IMR-90 (cell line): ENCODE measurements at regions not wholly inside any gene's neighbourhood (a gene's known extent, or its start where the extent isn't known, plus 50 kb on each side); places are given as distances from the start of the nearest gene placed in this dataset.
"Not testable (repeated sequence)": the region's sequence is repeated elsewhere in the genome, so short reads cannot be mapped to it uniquely, and the experiment has no call there.

ENCODE experiments used
- ATAC-seq: fragments of 200-7000 bp; cut with Tn5 transposase; 2 replicates; pipeline ENCODE4 v1.9.1; 2020; ENCODE audit warnings: low read depth, mild to moderate bottlenecking, moderate library complexity
- BruUV-seq: library from RNA; stranded (reverse); fragments of 400-500 nt; replicated peaks from 2 replicates; lab custom pipeline; 2021; lab: Mats Ljungman, UMichigan
- CTCF ChIA-PET: fragments of 300-600 bp; formaldehyde crosslinking; extraction: SDS; loops from one replicate; lab custom pipeline; 2021; ENCODE audit warnings: antibody characterized with exemption; lab: Yijun Ruan, JAX
- POLR2A ChIA-PET: fragments of 300-600 bp; sonication (Branson Sonifier 250); formaldehyde crosslinking; loops from one replicate; lab custom pipeline; 2022; ENCODE audit warnings: antibody characterized with exemption; ENCODE audit not compliant: unreplicated experiment; lab: Charles Lee
- DNase-seq: peaks from one replicate; pipeline ENCODE4 v3.0.0; 2013
- H2AFZ ChIP-seq: replicated peaks from 2 replicates; pipeline ENCODE3; 2013; ENCODE audit warnings: low read length, mild to moderate bottlenecking; ENCODE audit not compliant: poor library complexity
- H2AK5ac ChIP-seq: 2 replicates; pipeline ENCODE4 v1.6.1; 2013; ENCODE audit warnings: low read depth, low read length, inconsistent platforms
- H2AK9ac ChIP-seq: replicated peaks from 2 replicates; pipeline ENCODE3; 2013; ENCODE audit warnings: mild to moderate bottlenecking, low read depth, low read length, moderate library complexity; ENCODE audit not compliant: poor library complexity
- H2BK120ac ChIP-seq: 2 replicates; pipeline ENCODE4 v1.6.1; 2013; ENCODE audit warnings: low read depth, low read length, inconsistent platforms
- H2BK15ac ChIP-seq: 3 replicates; pipeline ENCODE4 v1.6.1; 2013; ENCODE audit warnings: low read depth, low read length, inconsistent platforms
- H2BK20ac ChIP-seq: 2 replicates; pipeline ENCODE4 v1.6.1; 2013; ENCODE audit warnings: low read depth, mild to moderate bottlenecking, inconsistent platforms, low read length, moderate library complexity
- H2BK5ac ChIP-seq: 2 replicates; pipeline ENCODE4 v1.6.1; 2013; ENCODE audit warnings: mild to moderate bottlenecking, low read depth, low read length, inconsistent platforms; ENCODE audit not compliant: poor library complexity, severe bottlenecking
- H3K14ac ChIP-seq: replicated peaks from 2 replicates; pipeline ENCODE4 v1.6.1; 2013; ENCODE audit warnings: low read depth, low read length, inconsistent platforms
- H3K18ac ChIP-seq: 2 replicates; pipeline ENCODE4 v1.6.1; 2013; ENCODE audit warnings: low read depth, low read length, control low read depth
- H3K23ac ChIP-seq: 2 replicates; pipeline ENCODE4 v1.6.1; 2013; ENCODE audit warnings: low read depth, low read length, inconsistent platforms
- H3K27ac ChIP-seq: 2 replicates; pipeline ENCODE4 v1.5.1; 2013; ENCODE audit warnings: mild to moderate bottlenecking, control low read depth, low read length; ENCODE audit not compliant: insufficient read depth
- H3K27me3 ChIP-seq: 2 replicates; pipeline ENCODE4 v1.6.1; 2013; ENCODE audit warnings: low read length; ENCODE audit not compliant: control insufficient read depth, insufficient read depth
- H3K36me3 ChIP-seq: 2 replicates; pipeline ENCODE4 v1.6.1; 2013; ENCODE audit warnings: low read length, mixed read lengths; ENCODE audit not compliant: control insufficient read depth, insufficient read depth
- H3K4ac ChIP-seq: 2 replicates; pipeline ENCODE4 v1.6.1; 2013; ENCODE audit warnings: low read depth, low read length, inconsistent platforms
- H3K4me1 ChIP-seq: 2 replicates; pipeline ENCODE4 v1.6.1; 2013; ENCODE audit warnings: low read length, mixed read lengths; ENCODE audit not compliant: control insufficient read depth, insufficient read depth
- H3K4me2 ChIP-seq: 2 replicates; pipeline ENCODE4 v1.6.1; 2013; ENCODE audit warnings: low read depth, mild to moderate bottlenecking, control low read depth, low read length, moderate library complexity
- H3K4me3 ChIP-seq: 2 replicates; pipeline ENCODE4 v1.5.1; 2013; ENCODE audit warnings: low read depth, mild to moderate bottlenecking, control low read depth, low read length, moderate library complexity; ENCODE audit not compliant: insufficient read depth
- H3K56ac ChIP-seq: 2 replicates; pipeline ENCODE4 v1.6.1; 2013; ENCODE audit warnings: low read length, inconsistent platforms; ENCODE audit not compliant: insufficient read depth; ENCODE audit errors: extremely low read depth
- H3K79me1 ChIP-seq, 2 experiments: 2 replicates each; pipeline ENCODE4 v1.6.1; 2013; ENCODE audit warnings: low read length in 2 of 2, inconsistent platforms in 1 of 2, low read depth in 1 of 2
- H3K9ac ChIP-seq: 2 replicates; pipeline ENCODE4 v1.6.1; 2013; ENCODE audit warnings: low read depth, low read length, control low read depth
- H3K9me1 ChIP-seq: 2 replicates; pipeline ENCODE4 v1.6.1; 2013; ENCODE audit warnings: low read length, inconsistent platforms; ENCODE audit not compliant: insufficient read depth
- H3K9me3 ChIP-seq: 2 replicates; pipeline ENCODE4 v1.6.1; 2013; ENCODE audit warnings: low read length; ENCODE audit not compliant: control insufficient read depth, insufficient read depth
- H4K20me1 ChIP-seq: 2 replicates; pipeline ENCODE4 v1.6.1; 2013; ENCODE audit warnings: low read length, inconsistent platforms; ENCODE audit not compliant: insufficient read depth
- H4K5ac ChIP-seq: 2 replicates; pipeline ENCODE4 v1.6.1; 2013; ENCODE audit warnings: mild to moderate bottlenecking, low read depth, low read length, control low read depth
- H4K8ac ChIP-seq, 2 experiments: 2 replicates each; pipeline ENCODE4 v1.6.1; 2013; ENCODE audit warnings: low read depth in 2 of 2, low read length in 2 of 2, control low read depth in 1 of 2, inconsistent platforms in 1 of 2
- H4K91ac ChIP-seq: 2 replicates; pipeline ENCODE4 v1.6.1; 2013; ENCODE audit warnings: low read depth, low read length, inconsistent platforms; ENCODE audit not compliant: insufficient read depth
- WGBS, 2 experiments: methylation state at CpG; one replicate each; pipeline versions ENCODE4 v1.1.5 to v1.1.7; 2013; ENCODE audit warnings: missing lambda C conversion rate in 2 of 2; ENCODE audit not compliant: insufficient read length in 1 of 2; ENCODE audit errors: extremely low coverage in 2 of 2; 5-methylcytosine and 5-hydroxymethylcytosine counted together
- dilution Hi-C: fragments of 300-500 bp; cut with HindIII; formaldehyde crosslinking; loops from one replicate; pipeline ENCODE4 v1.14.3; 2018; ENCODE audit warnings: low sequenced_read_pairs; ENCODE audit not compliant: unreplicated experiment
- in situ Hi-C: fragments of 300-500 bp; cut with MboI; formaldehyde crosslinking; loops from 3 replicates; pipeline ENCODE4 v1.14.3; 2019; ENCODE audit warnings: low sequenced_read_pairs, inconsistent platforms, mixed read lengths
- intact Hi-C: fragments of 100-400 bp; cut with micrococcal nuclease; formaldehyde crosslinking; loops from 2 replicates; pipeline ENCODE4 v1.10.0; 2022

DNA sequence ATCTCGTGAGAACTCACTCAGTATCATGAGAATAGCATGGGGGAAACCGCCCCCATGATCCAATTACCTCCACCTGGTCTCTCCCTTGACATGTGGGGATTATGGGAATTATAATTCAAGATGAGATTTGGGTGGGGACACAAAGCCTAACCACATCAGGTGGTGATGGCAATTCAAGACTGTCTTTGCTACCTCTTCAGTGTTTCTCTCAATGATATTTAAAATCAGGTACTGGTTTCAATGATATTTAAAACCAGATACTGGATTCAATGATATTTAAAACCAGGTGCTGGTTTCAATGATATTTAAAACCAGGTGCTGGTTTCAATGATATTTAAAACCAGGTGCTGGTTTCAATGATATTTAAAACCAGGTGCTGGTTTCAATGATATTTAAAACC lies 198.4 kb upstream of the EDNRB start:
- H3K4me1 ChIP-seq, CTCF ChIA-PET, H2AK9ac ChIP-seq, H4K91ac ChIP-seq, H3K23ac ChIP-seq, in situ Hi-C loops, H3K79me1 ChIP-seq, H4K20me1 ChIP-seq, H3K56ac ChIP-seq, H2BK5ac ChIP-seq, H3K4me3 ChIP-seq, H2BK120ac ChIP-seq, H3K36me3 ChIP-seq, H3K14ac ChIP-seq, H2BK20ac ChIP-seq, BruUV-seq, H3K18ac ChIP-seq, H4K5ac ChIP-seq, ATAC-seq, DNase-seq, H3K9ac ChIP-seq, H4K8ac ChIP-seq, H3K4me2 ChIP-seq, H2AK5ac ChIP-seq, intact Hi-C loops, H2AFZ ChIP-seq, H3K9me3 ChIP-seq, H2BK15ac ChIP-seq, H3K4ac ChIP-seq, H3K27me3 ChIP-seq, POLR2A ChIA-PET, H3K27ac ChIP-seq, H3K9me1 ChIP-seq, dilution Hi-C loops: not testable (repeated sequence)
- no CpG with 5 or more reads among the region's 2 CpGs for WGBS, 2 experiments
